ENCODE measurements at regions not wholly inside any gene's neighbourhood (a gene's known extent, or its start where the extent isn't known, plus 50 kb on each side); places are given as distances from the start of the nearest gene placed in this dataset.

GRCh38 chr2:156145469-156145868 lies 187.1 kb downstream of the NR4A2 start:
- TF ChIP-seq CTCF (IDR thresholded peaks at IDR 0.05), result no peak
- no peak for TF ChIP-seq ATF3 (CRISPR knock-in tag; conservative IDR thresholded peaks at IDR 0.05)
